GM19240 (cell line): ENCODE measurements at regions not wholly inside any gene's neighbourhood (a gene's known extent, or its start where the extent isn't known, plus 50 kb on each side); places are given as distances from the start of the nearest gene placed in this dataset.

Source experiments
- DNase-seq: peaks from one replicate; pipeline ENCODE4 v3.0.0; 2011; ENCODE audit warnings: low spot score; ENCODE audit not compliant: insufficient read length

- no peak for DNase-seq
Observed at GRCh38 chr5:87877023-87877422, 391.6 kb downstream of the TMEM161B start.

DNA sequence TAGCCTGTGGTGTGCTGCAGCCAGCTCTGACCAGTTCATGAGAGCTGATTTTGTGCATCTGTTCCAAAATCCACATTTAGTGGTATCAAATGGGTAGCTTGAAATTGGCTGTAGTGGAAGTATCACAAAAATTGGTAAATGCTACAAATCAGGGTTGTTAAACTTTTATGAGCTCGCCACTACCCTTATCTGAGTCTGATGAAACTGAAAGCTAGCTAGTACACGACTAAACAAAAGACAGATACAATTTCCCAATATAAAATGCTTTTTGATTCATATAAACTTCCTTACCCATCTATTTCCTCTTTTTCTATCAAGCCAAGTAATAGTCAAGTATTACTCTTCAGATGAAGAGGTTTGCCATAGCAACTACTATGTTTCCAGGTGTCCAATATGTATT is 392.0 kb downstream of the TMEM161B start:
- DNase-seq: no peak

DNA sequence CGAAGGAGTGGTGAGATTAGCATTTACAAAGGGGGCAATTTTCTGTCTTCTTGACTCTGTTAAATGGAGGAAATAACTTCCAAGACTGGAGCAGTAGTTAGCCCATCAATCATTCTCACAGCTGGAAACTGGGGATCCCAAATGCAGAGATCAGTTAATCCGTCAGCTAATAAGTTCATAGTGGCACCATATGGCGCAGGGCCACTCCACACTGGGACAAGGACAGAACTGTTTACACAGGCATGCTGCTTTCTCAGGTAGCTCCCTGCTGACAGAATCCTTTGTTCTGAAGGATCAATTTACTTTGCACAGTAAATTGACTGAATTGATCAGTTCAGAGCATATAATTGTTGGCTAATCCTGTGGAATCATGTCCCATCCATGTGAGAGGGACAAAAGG is 395.7 kb downstream of the TMEM161B start:
- DNase-seq: no peak

- no peak for DNase-seq
Observed at GRCh38 chr5:87868792-87869191, 399.9 kb downstream of the TMEM161B start.

DNA sequence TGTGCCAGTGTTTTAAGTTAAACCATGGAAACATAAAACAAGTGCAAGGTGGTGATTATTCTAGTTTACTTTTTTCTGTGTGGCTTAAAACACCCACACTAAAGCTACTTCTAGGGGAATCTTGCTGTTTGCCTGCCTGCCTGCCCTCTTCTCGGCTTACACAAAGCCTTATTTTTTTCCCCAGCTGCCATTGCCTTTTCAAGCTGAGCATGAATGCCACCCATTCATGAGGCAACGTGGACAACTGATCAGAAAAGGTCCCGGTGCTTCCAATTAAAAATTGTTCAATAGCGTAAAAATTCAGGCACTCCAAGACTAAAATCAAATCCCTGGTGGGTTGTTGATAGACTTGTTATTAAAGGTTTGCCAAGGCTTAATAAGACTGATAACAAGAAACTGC is 401.4 kb downstream of the TMEM161B start:
- no peak for DNase-seq

GRCh38 chr5:87853541-87853940 is 415.1 kb downstream of the TMEM161B start:
- no peak for DNase-seq

- DNase-seq: no peak
Observed at GRCh38 chr5:87851603-87852002, 417.0 kb downstream of the TMEM161B start.

- DNase-seq: no peak
Observed at GRCh38 chr5:87850843-87851242, 417.8 kb downstream of the TMEM161B start.

- no peak for DNase-seq
Observed at GRCh38 chr5:87845734-87846133, 422.9 kb downstream of the TMEM161B start.

- DNase-seq: no peak
Observed at GRCh38 chr5:87844866-87845265, 423.8 kb downstream of the TMEM161B start.

DNA sequence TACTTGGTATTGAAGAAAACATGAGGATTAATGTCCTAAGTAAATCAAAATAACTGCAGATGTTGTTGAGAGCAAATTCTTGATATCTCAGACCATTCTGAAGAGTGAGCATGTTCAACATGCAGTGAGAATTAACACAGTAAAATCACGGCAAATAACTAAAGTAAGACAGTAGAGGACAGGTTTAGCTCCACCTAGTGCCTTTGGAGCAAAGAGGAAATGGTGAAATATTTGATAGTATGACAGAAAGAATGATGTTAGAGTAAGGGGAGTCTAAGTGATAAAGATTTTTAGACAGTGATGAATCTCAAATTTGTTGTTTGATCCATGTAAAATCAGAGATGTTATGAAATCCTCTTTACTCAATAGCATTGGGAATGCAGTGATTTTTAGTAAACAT is 424.2 kb downstream of the TMEM161B start:
- no peak for DNase-seq

DNA sequence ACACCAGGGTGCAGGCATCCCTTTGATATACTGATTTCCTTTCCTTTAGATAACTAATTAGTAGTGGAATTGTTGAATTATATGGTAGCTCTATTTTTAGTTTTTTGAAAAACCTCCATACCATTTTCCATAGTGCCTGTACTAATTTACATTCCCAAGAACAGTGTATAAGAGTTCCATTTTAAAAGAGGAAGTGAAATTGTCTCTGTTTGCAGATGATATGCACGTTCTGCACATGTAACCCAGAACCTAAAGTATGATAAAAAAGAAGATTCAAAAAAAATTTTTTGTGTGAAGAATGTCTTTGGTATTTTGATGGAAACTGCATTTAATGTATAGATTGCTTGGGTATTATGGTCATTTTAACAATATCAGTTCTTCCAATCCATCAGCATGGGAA is 424.0 kb upstream of the CCNH start:
- no peak for DNase-seq

- DNase-seq: no peak
Observed at GRCh38 chr5:87831499-87831898, 418.8 kb upstream of the CCNH start.

DNA sequence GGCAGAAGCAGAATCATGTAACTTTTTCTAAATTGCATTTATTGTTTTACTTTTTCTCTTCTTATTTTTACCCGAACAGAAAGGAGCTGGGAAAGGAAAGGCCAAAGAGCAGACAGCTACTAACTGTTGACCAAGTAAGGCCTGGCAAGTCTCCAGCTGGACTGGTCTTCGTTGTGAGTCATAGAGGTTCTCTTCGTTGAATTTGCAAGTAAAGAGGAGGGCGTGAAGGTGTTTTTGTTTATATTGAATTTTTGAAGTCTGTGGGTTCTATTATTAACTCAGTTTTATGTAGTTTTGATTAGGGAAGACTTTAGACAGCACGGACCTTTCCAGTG is 416.5 kb upstream of the CCNH start:
- no peak for DNase-seq

DNA sequence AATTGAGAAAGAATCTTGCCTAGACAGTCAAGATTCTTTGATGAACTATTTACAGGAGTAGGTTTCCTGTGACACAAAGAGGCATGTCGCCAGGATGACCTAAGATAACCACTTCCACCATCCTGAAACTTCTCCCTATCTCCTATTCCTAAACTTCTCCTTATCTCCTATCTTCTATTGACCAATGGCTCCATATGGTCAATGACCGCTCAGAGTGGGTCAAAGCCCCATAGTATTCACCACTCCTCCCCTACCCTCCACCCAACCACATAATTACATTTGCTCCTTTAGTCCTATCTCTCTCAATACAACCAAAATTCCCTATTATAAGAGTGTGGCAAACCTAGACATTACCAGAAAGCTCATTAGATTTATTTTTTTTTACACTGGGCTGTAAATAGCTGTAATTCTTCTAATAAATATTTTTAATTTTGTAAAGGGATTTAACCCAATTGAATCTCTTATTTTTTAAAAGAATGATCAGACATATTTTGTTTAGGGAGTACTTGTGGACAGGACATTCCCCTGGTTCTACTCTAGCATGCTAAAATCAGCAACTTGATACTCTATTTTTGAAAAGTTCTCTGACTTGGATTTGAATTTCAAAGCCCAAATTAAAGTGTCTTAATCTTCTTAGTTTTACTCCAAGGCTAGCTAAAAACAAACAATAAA is 416.0 kb upstream of the CCNH start:
- no peak for DNase-seq

DNA sequence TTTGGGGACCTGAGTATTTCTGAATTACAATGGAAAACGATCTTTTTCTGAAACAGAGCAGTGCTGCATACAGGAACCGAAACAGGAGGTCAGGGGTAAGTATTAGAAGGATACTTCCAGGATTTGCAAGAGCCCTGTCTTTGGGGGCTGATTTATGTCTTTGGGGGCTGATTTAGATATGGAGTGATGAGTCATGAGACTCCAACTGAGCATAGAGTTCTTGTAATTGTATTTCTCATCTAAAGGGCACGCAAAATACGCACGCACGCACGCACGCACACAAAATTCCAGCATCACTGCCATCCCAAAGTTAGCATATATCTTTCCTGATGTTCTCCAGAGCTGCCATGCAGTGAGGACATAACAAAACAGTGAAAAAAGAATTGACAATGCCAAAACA is 414.8 kb upstream of the CCNH start:
- DNase-seq: no peak

- no peak for DNase-seq
Observed at GRCh38 chr5:87826507-87826906, 413.8 kb upstream of the CCNH start.

GRCh38 chr5:87825583-87825982 is 412.9 kb upstream of the CCNH start:
- DNase-seq: no peak

DNA sequence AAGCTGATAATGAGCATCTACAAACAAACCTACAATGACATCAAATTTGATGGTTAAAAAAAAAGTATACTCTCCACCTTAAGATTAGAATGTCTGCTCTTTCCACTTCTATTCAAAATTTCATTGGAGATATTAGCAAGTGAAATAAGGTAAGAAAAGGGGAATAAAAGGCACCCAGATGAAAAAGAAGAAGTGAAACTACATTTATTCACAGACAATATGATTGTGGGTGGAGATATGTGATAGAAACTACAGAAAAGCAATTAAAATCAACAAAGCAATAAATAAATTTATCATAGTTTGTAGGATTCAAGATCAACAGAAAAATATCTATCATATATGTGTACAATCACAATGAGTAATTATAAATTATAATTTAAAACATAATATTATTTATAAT is 395.1 kb upstream of the CCNH start:
- no peak for DNase-seq

DNA sequence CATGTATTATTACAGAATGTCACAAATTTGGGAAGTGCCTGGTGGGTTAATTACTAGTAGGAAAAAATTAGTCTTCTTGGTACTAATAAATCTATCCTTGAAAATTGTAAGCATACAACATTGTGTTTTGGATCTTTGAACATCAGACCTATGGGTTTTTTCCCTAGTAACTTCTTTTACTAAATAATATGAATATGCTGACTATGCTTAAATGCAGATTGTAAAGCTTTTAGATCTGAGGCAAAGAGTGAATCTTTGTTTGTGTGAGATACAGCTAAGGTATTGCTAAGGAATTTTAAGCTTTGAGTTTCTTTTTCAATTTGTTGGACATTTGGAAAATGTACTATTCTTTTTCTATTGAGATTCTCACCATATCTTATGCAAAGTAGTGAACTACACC is 390.6 kb upstream of the CCNH start:
- no peak for DNase-seq

DNA sequence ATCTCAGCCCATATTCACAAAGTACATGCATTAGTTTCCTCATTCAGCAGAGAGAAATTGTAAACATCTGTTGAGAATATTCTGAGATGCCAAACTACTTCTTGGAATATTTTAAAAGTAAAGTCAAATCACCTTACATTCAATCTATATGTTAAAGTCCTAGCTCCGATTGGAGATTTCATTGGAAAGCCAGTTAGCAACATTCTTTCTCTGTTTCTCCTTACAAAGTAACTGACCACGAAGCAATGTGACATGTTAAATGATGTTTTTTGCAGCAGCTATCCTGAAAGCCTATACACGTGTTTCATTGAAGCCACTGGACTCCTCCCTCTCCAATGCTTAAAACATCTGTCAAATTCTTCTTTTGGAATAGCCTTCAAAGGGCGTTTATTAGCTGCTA is 379.1 kb upstream of the CCNH start:
- DNase-seq: no peak

GRCh38 chr5:87788416-87788815 is 375.7 kb upstream of the CCNH start:
- DNase-seq: no peak

- DNase-seq: no peak
Observed at GRCh38 chr5:87787625-87788256, 375.0 kb upstream of the CCNH start.

DNA sequence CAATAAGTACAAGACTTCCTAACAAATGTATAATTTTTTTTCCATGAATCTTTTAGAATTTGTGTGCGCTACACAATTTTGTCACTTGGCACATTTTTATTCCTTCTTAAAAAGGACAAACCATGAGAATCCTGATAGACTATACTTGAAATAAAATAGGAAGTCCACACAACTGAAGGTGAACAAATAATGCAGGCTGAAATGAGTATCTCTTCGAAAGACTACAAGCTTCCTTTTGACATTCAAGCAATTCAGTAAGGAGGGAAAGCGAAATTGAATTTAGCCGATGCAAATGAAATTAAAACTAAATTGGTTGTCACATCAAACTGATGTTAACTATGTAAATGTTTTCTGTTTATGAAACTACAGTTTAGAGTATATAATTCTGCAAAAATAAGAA is 374.4 kb upstream of the CCNH start:
- no peak for DNase-seq
